Spleen (tissue), 11 donors: ENCODE measurements at regions not wholly inside any gene's neighbourhood (a gene's known extent, or its start where the extent isn't known, plus 50 kb on each side); places are given as distances from the start of the nearest gene placed in this dataset.

Source experiments
- DNase-seq: peaks from one replicate; pipeline ENCODE4 v3.0.0-alpha.2; 2020
- H3K27ac ChIP-seq, 8 donors: fragments of 200-600 bp; sonication (generic) in 7 of 8; 1 replicate in 4 of 8; 2 replicates in 4 of 8; pipeline versions ENCODE4 v1.5.0 to v1.8.0; 2016 to 2021; ENCODE audit warnings: inconsistent platforms in 4 of 8, mild to moderate bottlenecking in 4 of 8, moderate library complexity in 1 of 8
- H3K27me3 ChIP-seq, 7 donors: fragments of 200-600 bp; sonication (generic) in 6 of 7; replicated peaks in 1 of 7; 1 replicate in 4 of 7; 2 replicates in 3 of 7; pipeline versions ENCODE4 v1.5.0 to v1.8.0; 2016 to 2021; ENCODE audit warnings: inconsistent platforms in 3 of 7, mild to moderate bottlenecking in 1 of 7
- H3K36me3 ChIP-seq, 6 donors: fragments of 200-600 bp; sonication (generic) in 5 of 6; 1 replicate in 4 of 6; 2 replicates in 2 of 6; pipeline versions ENCODE4 v1.5.0 to v1.8.0; 2016 to 2021; ENCODE audit warnings: inconsistent platforms in 2 of 6
- H3K4me1 ChIP-seq, 6 donors: fragments of 200-600 bp; sonication (generic) in 5 of 6; 1 replicate in 3 of 6; 2 replicates in 3 of 6; pipeline versions ENCODE4 v1.5.0 to v1.8.0; 2016 to 2021; ENCODE audit warnings: inconsistent platforms in 3 of 6
- H3K4me3 ChIP-seq, 8 donors: fragments of 200-600 bp; sonication (generic) in 7 of 8; 1 replicate in 4 of 8; 2 replicates in 4 of 8; pipeline versions ENCODE4 v1.5.0 to v1.8.0; 2016 to 2021; ENCODE audit warnings: inconsistent platforms in 4 of 8, mild to moderate bottlenecking in 4 of 8, moderate library complexity in 2 of 8
- H3K9me3 ChIP-seq, 8 donors: fragments of 200-600 bp; sonication (generic) in 7 of 8; 1 replicate in 4 of 8; 2 replicates in 4 of 8; pipeline versions ENCODE4 v1.5.0 to v1.8.0; 2016 to 2021; ENCODE audit warnings: inconsistent platforms in 4 of 8
- POLR2A ChIP-seq, 3 donors: fragments of 450-650 bp; IDR thresholded peaks; one replicate each; pipeline ENCODE4 v1.5.1; 2017; ENCODE audit warnings: antibody characterized with exemption in 3 of 3, mild to moderate bottlenecking in 1 of 3
- POLR2AphosphoS5 ChIP-seq, 3 donors: sonication (generic); formaldehyde crosslinking; IDR thresholded peaks; one replicate each; pipeline ENCODE4 v1.5.1; 2017; ENCODE audit warnings: antibody characterized with exemption in 3 of 3
- whole genome bisulfite sequencing, 5 donors: extraction: QIAGEN DNeasy Blood & Tissue Kit in 3 of 5; methylation state at CpG; one replicate each; pipeline versions ENCODE4 v1.1.5 to v1.1.7; 2013 to 2018; 5-methylcytosine and 5-hydroxymethylcytosine counted together
- intact Hi-C: fragments of 100-400 bp; cut with DNase I; formaldehyde crosslinking; loops from one replicate; pipeline ENCODE4 v1.15.0; 2023; ENCODE audit warnings: low total_unique reads
- TF ChIP-seq, protein P1 (sequence below), 11 experiments: fragments of 200-600 bp in 7 of 11; fragments of 450-650 bp in 4 of 11; sonication (generic) in 4 of 11; IDR thresholded peaks in 8 of 11; conservative IDR thresholded peaks in 3 of 11; 1 replicate in 7 of 11; 2 replicates in 4 of 11; pipeline versions ENCODE4 v1.4.0 to v1.8.0; 2016 to 2021; ENCODE audit warnings: antibody characterized with exemption in 11 of 11, inconsistent platforms in 4 of 11, mild to moderate bottlenecking in 1 of 11
- donor health status: healthy with polysubstance abuse.
- donor health status: DM: no; HTN: no; CAD: no; lungs with moderate emphysema.
- donor health status: DM: no; HTN: no; CAD: no.
- donor health status: Bipolar disorder and iron deficiency.
- donor health status: healthy.
- donor health status: DM: no; HTN: no; CAD: no.
- donor health status: DM: yes; HTN: yes; CAD: no.

DNA sequence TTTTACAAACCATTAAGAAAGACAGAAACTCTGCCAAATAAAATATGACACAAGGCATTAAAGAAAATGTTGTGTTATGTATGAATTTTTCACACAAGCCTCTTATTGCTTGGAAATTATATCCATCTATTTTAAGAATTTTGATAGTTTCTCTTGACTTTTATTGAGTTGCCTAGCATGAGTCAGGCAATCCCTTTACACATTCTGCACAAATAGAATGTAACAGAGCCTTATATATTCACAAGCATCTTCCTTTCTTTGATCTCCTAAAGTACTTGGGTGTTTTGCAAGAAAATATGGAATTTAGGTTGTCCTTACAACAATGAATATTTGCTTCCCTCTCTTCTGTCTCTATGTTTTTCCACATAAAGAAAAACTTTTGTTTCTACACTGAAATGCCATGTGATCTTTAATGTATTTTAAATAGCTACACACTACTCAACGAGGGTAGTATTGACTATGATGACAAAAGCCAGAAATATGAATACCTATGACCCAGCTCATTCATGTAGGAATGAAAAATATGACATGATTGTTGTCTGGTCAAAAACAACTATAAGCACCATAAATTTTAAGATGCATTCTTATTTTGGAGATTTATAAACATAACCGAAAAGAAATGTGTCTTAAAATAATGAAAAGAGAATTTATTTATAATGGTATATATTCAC is 398.8 kb downstream of the GUCY1A2 start:
- DNase-seq = no peak
- intact Hi-C loops = no loop called here
- no peaks in the 10 kb centered on the region for H3K36me3 ChIP-seq
- H3K27ac ChIP-seq = no peak overlapping the region
- no peaks in the 10 kb centered on the region for H3K4me1 ChIP-seq
- no peak overlapping the region for H3K4me3 ChIP-seq
- 59 to 80% (median 76%) methylated on average over 2 of the region's 2 CpGs for whole genome bisulfite sequencing, 5 donors
- H3K9me3 ChIP-seq = peaks cover 0 to 3% (median 0%) of the 10 kb centered on the region in 8 donors
- TF ChIP-seq, protein P1, sequence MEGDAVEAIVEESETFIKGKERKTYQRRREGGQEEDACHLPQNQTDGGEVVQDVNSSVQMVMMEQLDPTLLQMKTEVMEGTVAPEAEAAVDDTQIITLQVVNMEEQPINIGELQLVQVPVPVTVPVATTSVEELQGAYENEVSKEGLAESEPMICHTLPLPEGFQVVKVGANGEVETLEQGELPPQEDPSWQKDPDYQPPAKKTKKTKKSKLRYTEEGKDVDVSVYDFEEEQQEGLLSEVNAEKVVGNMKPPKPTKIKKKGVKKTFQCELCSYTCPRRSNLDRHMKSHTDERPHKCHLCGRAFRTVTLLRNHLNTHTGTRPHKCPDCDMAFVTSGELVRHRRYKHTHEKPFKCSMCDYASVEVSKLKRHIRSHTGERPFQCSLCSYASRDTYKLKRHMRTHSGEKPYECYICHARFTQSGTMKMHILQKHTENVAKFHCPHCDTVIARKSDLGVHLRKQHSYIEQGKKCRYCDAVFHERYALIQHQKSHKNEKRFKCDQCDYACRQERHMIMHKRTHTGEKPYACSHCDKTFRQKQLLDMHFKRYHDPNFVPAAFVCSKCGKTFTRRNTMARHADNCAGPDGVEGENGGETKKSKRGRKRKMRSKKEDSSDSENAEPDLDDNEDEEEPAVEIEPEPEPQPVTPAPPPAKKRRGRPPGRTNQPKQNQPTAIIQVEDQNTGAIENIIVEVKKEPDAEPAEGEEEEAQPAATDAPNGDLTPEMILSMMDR (IDR thresholded peaks at IDR 0.05 in 8 of 11, conservative IDR thresholded peaks at IDR 0.05 in 3 of 11) = no peak
- TF ChIP-seq POLR2AphosphoS5 (IDR thresholded peaks at IDR 0.05) (no peak), POLR2A (IDR thresholded peaks at IDR 0.05) (no peak)
- no peaks in the 10 kb centered on the region for H3K27me3 ChIP-seq

DNA sequence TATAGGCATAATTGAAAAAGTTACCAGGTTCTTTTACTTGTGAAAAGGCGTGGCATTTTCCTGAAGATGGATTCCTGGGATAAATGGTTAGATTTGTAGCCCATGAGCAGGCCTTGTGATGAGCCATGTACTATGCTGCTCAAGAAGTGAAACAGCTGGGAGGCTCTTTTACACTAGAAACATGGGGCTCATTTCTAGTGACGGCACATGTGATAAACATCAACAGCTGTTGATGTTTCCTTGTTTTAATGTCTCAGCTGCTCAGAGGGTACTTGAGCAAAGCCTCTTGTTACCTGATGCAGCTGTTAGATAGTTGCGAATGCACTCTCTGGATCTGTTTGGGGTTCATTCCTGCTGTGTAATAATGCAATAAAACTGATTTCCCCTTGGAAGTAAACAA is 396.8 kb downstream of the GUCY1A2 start:
- Histone ChIP-seq H3K4me3 (no peak overlapping the region), H3K9me3 (peaks cover 0 to 3% (median 0%) of the 10 kb centered on the region in 8 donors), H3K27ac (no peak overlapping the region), H3K36me3 (no peaks in the 10 kb centered on the region), H3K4me1 (no peaks in the 10 kb centered on the region), H3K27me3 (no peaks in the 10 kb centered on the region)
- 64 to 75% (median 75%) methylated on average over 3 of the region's 3 CpGs for WGBS, 5 donors
- DNase-seq = no peak
- intact Hi-C loops = no loop called here
- TF ChIP-seq POLR2AphosphoS5 (IDR thresholded peaks at IDR 0.05) = no peak
- no peak for TF ChIP-seq POLR2A (IDR thresholded peaks at IDR 0.05)
- TF ChIP-seq, protein P1 (IDR thresholded peaks at IDR 0.05 in 8 of 11, conservative IDR thresholded peaks at IDR 0.05 in 3 of 11) = no peak
